GM23248 (cell line): ENCODE measurements at regions not wholly inside any gene's neighbourhood (a gene's known extent, or its start where the extent isn't known, plus 50 kb on each side); places are given as distances from the start of the nearest gene placed in this dataset.

ENCODE experiments used
- DNase-seq: peaks from one replicate; pipeline ENCODE4 v3.0.0-alpha.2; 2015
- H2AFZ ChIP-seq: fragments of 200-600 bp; sonication (generic); 2 replicates; pipeline ENCODE4 v1.6.1; 2016; ENCODE audit warnings: antibody characterized with exemption
- H3F3A ChIP-seq: fragments of 200-600 bp; sonication (generic); 2 replicates; pipeline ENCODE4 v1.6.1; 2016; ENCODE audit warnings: mild to moderate bottlenecking, antibody characterized with exemption, mixed run types; ENCODE audit not compliant: insufficient read depth
- H3K27ac ChIP-seq: fragments of 200-600 bp; sonication (generic); 2 replicates; pipeline ENCODE4 v1.5.1; 2016; ENCODE audit warnings: mild to moderate bottlenecking
- H3K27me3 ChIP-seq: fragments of 200-600 bp; sonication (generic); replicated peaks from 2 replicates; pipeline ENCODE4 v1.6.1; 2016; ENCODE audit warnings: mild to moderate bottlenecking; ENCODE audit not compliant: insufficient read depth
- H3K36me3 ChIP-seq: fragments of 200-600 bp; sonication (generic); 2 replicates; pipeline ENCODE4 v1.6.1; 2016; ENCODE audit warnings: low read depth, mild to moderate bottlenecking
- H3K4me1 ChIP-seq: fragments of 200-600 bp; sonication (generic); 2 replicates; pipeline ENCODE4 v1.6.1; 2016; ENCODE audit warnings: mild to moderate bottlenecking; ENCODE audit not compliant: insufficient read depth
- H3K4me2 ChIP-seq: fragments of 200-600 bp; sonication (generic); one replicate; pipeline ENCODE4 v1.6.1; 2016; ENCODE audit warnings: mild to moderate bottlenecking; ENCODE audit not compliant: unreplicated experiment
- H3K4me3 ChIP-seq: fragments of 200-600 bp; sonication (generic); 2 replicates; pipeline ENCODE4 v1.5.1; 2016; ENCODE audit warnings: mild to moderate bottlenecking
- H3K79me2 ChIP-seq: fragments of 200-600 bp; sonication (generic); 2 replicates; pipeline ENCODE4 v1.6.1; 2016; ENCODE audit warnings: mild to moderate bottlenecking; ENCODE audit not compliant: insufficient read depth
- H3K9ac ChIP-seq: fragments of 200-600 bp; sonication (generic); 2 replicates; pipeline ENCODE4 v1.6.1; 2016; ENCODE audit warnings: mild to moderate bottlenecking
- H3K9me2 ChIP-seq: fragments of 200-600 bp; sonication (generic); 2 replicates; pipeline ENCODE4 v1.6.1; 2016; ENCODE audit warnings: mixed run types, mild to moderate bottlenecking, moderate library complexity; ENCODE audit not compliant: insufficient read depth
- H3K9me3 ChIP-seq: fragments of 200-600 bp; sonication (generic); one replicate; pipeline ENCODE4 v1.6.1; 2017; ENCODE audit warnings: low read depth
- H4K20me1 ChIP-seq: fragments of 200-600 bp; sonication (generic); 2 replicates; pipeline ENCODE4 v1.6.0; 2016; ENCODE audit not compliant: insufficient read depth
- EZH2 ChIP-seq: fragments of 200-600 bp; sonication (generic); IDR thresholded peaks from 2 replicates; pipeline ENCODE4 v1.6.1; 2018; ENCODE audit warnings: antibody characterized with exemption, mild to moderate bottlenecking; ENCODE audit not compliant: insufficient read depth, poor library complexity, severe bottlenecking
- EZH2phosphoT487 ChIP-seq: fragments of 200-600 bp; sonication (generic); IDR thresholded peaks from 2 replicates; pipeline ENCODE4 v1.6.1; 2018; ENCODE audit warnings: antibody characterized with exemption, moderate library complexity, mild to moderate bottlenecking, low read depth; ENCODE audit not compliant: insufficient read depth
- WGBS, 2 experiments: methylation state at CpG; one replicate each; pipeline ENCODE4 v1.1.6; 2015 to 2017; ENCODE audit warnings: low lambda C conversion rate in 2 of 2, low coverage in 1 of 2; ENCODE audit errors: missing lambda C conversion rate in 2 of 2; 5-methylcytosine and 5-hydroxymethylcytosine counted together
- in situ Hi-C: fragments of 300-500 bp; cut with MboI; formaldehyde crosslinking; loops from 2 replicates; pipeline ENCODE4 v1.15.0; 2020

DNA sequence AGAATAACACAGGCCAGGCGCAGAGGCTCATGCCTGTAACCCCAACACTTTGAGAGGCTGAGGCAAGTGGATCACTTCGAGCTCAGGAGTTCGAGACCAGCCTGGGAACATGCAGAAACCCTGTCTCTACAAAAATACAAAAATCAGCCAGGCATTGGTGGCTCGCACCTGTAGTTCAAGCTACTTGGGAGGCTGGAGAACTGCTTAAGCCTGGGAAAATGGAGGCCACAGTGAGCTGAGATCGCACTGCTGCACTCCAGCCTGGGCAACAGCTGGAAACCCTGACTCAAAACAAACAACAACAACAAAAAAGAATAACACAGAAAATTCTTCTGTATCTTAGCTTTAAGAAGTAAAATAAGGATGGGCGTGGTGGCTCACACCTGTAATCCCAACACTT, 440.3 kb downstream of the LRATD1 start:
- Histone ChIP-seq H2AFZ (no peak overlapping the region), H3K4me2 (no peak overlapping the region), H3K9ac (no peak overlapping the region), H3K27me3 (no peaks in the 10 kb centered on the region), H3F3A (no peaks in the 10 kb centered on the region), H3K4me1 (no peaks in the 10 kb centered on the region), H4K20me1 (no peaks in the 10 kb centered on the region), H3K27ac (no peak overlapping the region), H3K4me3 (no peak overlapping the region), H3K9me3 (no peaks in the 10 kb centered on the region), H3K79me2 (no peaks in the 10 kb centered on the region), H3K9me2 (no peaks in the 10 kb centered on the region), H3K36me3 (no peaks in the 10 kb centered on the region)
- in situ Hi-C loops, result no loop called here
- TF ChIP-seq EZH2, result no peak
- no peak for TF ChIP-seq EZH2phosphoT487
- 38 to 40% methylated on average over 6 of the region's 6 CpGs for WGBS, 2 experiments
- DNase-seq, result no peak

DNA sequence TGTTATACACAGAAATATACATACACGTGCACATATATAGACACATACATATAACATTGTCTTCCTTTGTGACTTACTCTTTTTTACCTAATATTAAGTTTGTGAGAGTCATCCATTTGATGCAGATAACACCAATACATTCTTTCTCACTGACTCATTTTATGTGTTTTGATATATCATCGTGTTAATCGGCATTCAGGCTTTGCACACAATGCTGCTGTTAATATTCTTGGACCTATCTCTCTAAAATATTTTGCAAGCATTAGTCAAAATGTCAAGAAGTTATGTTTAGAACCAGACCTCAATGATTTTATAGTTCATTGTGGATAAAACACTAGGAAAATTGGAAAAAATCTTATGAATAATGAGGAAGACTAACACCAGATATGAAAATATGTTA, 441.1 kb downstream of the LRATD1 start:
- Histone ChIP-seq H3K36me3 (no peaks in the 10 kb centered on the region), H3K9me2 (no peaks in the 10 kb centered on the region), H4K20me1 (no peaks in the 10 kb centered on the region), H3K4me3 (no peak overlapping the region), H3K27ac (no peak overlapping the region), H3K4me1 (no peaks in the 10 kb centered on the region), H3K4me2 (no peak overlapping the region), H3F3A (no peaks in the 10 kb centered on the region), H3K9ac (no peak overlapping the region), H2AFZ (no peak overlapping the region), H3K27me3 (no peaks in the 10 kb centered on the region), H3K9me3 (no peaks in the 10 kb centered on the region), H3K79me2 (no peaks in the 10 kb centered on the region)
- 63 to 70% methylated on average over 3 of the region's 3 CpGs for WGBS, 2 experiments
- no peak for DNase-seq
- TF ChIP-seq EZH2 (no peak), EZH2phosphoT487 (no peak)
- in situ Hi-C loops, result no loop called here

GRCh38 chr2:15074319-15074718, 441.8 kb downstream of the LRATD1 start:
- Histone ChIP-seq H3K36me3 (no peaks in the 10 kb centered on the region), H3K4me2 (no peak overlapping the region), H3K9me2 (no peaks in the 10 kb centered on the region), H3K9me3 (no peaks in the 10 kb centered on the region), H2AFZ (no peak overlapping the region), H3F3A (no peaks in the 10 kb centered on the region), H3K9ac (no peak overlapping the region), H3K27ac (no peak overlapping the region), H3K27me3 (no peaks in the 10 kb centered on the region), H4K20me1 (no peaks in the 10 kb centered on the region), H3K4me1 (no peaks in the 10 kb centered on the region), H3K79me2 (no peaks in the 10 kb centered on the region), H3K4me3 (no peak overlapping the region)
- DNase-seq, result no peak
- in situ Hi-C loops, result no loop called here
- TF ChIP-seq EZH2phosphoT487 (no peak), EZH2 (no peak)

GRCh38 chr2:15074751-15075700, 442.5 kb downstream of the LRATD1 start:
- no peaks in the 10 kb centered on the region for H3K27me3 ChIP-seq
- no peak overlapping the region for H2AFZ ChIP-seq
- in situ Hi-C loops, result no loop called here
- no peak for TF ChIP-seq EZH2phosphoT487
- TF ChIP-seq EZH2, result no peak
- no peaks in the 10 kb centered on the region for H3F3A ChIP-seq
- H3K4me2 ChIP-seq, result no peak overlapping the region
- no peak overlapping the region for H3K4me3 ChIP-seq
- no peaks in the 10 kb centered on the region for H3K79me2 ChIP-seq
- H3K36me3 ChIP-seq, result no peaks in the 10 kb centered on the region
- 6 to 13% methylated on average over 2 of the region's 2 CpGs for WGBS, 2 experiments
- H4K20me1 ChIP-seq, result no peaks in the 10 kb centered on the region
- no peaks in the 10 kb centered on the region for H3K9me2 ChIP-seq
- no peak overlapping the region for H3K9ac ChIP-seq
- H3K27ac ChIP-seq, result no peak overlapping the region
- DNase-seq, result no peak
- no peaks in the 10 kb centered on the region for H3K9me3 ChIP-seq
- no peaks in the 10 kb centered on the region for H3K4me1 ChIP-seq

DNA sequence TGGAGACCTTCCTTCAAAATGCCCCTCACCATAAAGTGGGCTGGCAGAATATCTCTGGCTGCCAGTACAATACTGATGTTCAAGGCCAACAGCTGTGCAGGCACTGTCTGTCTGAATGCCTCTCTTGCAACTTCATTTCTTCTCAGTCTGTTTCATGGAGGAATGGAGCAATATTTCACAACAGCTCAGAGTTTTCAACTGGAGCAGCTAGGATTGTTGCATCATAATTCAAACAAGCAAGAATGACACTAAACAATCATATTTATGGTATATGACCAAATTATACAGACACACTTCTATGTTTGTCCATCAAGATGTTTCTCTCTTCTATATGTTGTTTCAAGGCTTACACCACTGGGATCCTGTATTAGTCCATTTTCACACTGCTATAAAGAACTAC, 444.2 kb downstream of the LRATD1 start:
- H2AFZ ChIP-seq, result no peak overlapping the region
- no peak for DNase-seq
- in situ Hi-C loops, result no loop called here

More for the DNA sequence above, 444.2 kb downstream of the LRATD1 start:
- H3K27ac ChIP-seq, result no peak overlapping the region
- no peaks in the 10 kb centered on the region for H3K27me3 ChIP-seq
- H3K4me3 ChIP-seq, result no peak overlapping the region
- no peaks in the 10 kb centered on the region for H3K36me3 ChIP-seq
- H3K79me2 ChIP-seq, result no peaks in the 10 kb centered on the region
- H3K9me3 ChIP-seq, result no peaks in the 10 kb centered on the region
- H4K20me1 ChIP-seq, result no peaks in the 10 kb centered on the region
- no peaks in the 10 kb centered on the region for H3K9me2 ChIP-seq
- TF ChIP-seq EZH2 (no peak), EZH2phosphoT487 (no peak)
- no peaks in the 10 kb centered on the region for H3F3A ChIP-seq
- H3K4me1 ChIP-seq, result no peaks in the 10 kb centered on the region
- no peak overlapping the region for H3K9ac ChIP-seq
- no peak overlapping the region for H3K4me2 ChIP-seq
